ENCODE measurements at regions not wholly inside any gene's neighbourhood (a gene's known extent, or its start where the extent isn't known, plus 50 kb on each side); places are given as distances from the start of the nearest gene placed in this dataset.

GRCh38 chr4:141972950-141973349 is 336.6 kb downstream of the IL15 start:
- Histone ChIP-seq H3K4me1 (ENCODE audit: control insufficient read depth, extremely low read depth, insufficient read depth, low read length) (no peaks in the 10 kb centered on the region), H3K36me3 (ENCODE audit: control insufficient read depth in 2 of 2, extremely low read depth in 1 of 2, insufficient read depth in 2 of 2, low read length in 2 of 2) (no peaks in the 10 kb centered on the region), H4K20me1 (replicated peaks; ENCODE audit: control insufficient read depth, extremely low read depth, insufficient read depth, low read length) (no peaks in the 10 kb centered on the region), H3K9ac (replicated peaks; ENCODE audit: extremely low read depth, insufficient read depth, low read length) (no peak overlapping the region), H3K9me3 (replicated peaks; ENCODE audit: control insufficient read depth, insufficient read depth, low read length) (no peaks in the 10 kb centered on the region), H3K9me1 (replicated peaks; ENCODE audit: control insufficient read depth, extremely low read depth, insufficient read depth, low read length) (no peaks in the 10 kb centered on the region), H3K27ac (ENCODE audit: insufficient read depth, low read depth, low read length) (no peak overlapping the region), H3K27me3 (ENCODE audit: control insufficient read depth in 2 of 2, insufficient read depth in 2 of 2, low read length in 2 of 2) (no peaks in the 10 kb centered on the region), H3K4me2 (ENCODE audit: insufficient read depth, low read length) (no peak overlapping the region), H3K79me2 (ENCODE audit: control insufficient read depth, insufficient read depth, low read length) (no peaks in the 10 kb centered on the region), H3K4me3 (replicated peaks in 1 of 3; ENCODE audit: insufficient read depth in 1 of 3, low read depth in 1 of 3, low read length in 3 of 3) (no peak overlapping the region), H2AFZ (ENCODE audit: low read depth, low read length) (no peak overlapping the region)
- no peak for DNase-seq (ENCODE audit: low read depth, low spot score)
- intact Hi-C loops (cut with micrococcal nuclease), result no loop called here
- dilution Hi-C loops (cut with MboI; ENCODE audit: extremely low pct_ligation_motif_present, low sequenced_read_pairs), result no loop called here
- FAIRE-seq, result no peak
- no TSS peak for BruUV-seq (replicated peaks)
- ChIA-PET CTCF (interaction anchor here (0.5 kb wide), 1 partner anchor 209 kb away, joined by 3 read pairs; no protein-coding TSS in a partner anchor), POLR2A (no interaction called here)
- no peak for TF ChIP-seq CTCF (IDR thresholded peaks at IDR 0.05; ENCODE audit: extremely low read depth in 1 of 2, insufficient read depth in 1 of 2, low read depth in 1 of 2, low read length in 2 of 2)
- TF ChIP-seq, protein P1, sequence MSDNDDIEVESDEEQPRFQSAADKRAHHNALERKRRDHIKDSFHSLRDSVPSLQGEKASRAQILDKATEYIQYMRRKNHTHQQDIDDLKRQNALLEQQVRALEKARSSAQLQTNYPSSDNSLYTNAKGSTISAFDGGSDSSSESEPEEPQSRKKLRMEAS (IDR thresholded peaks at IDR 0.05; ENCODE audit: insufficient read depth, insufficient read length), result no peak
